HCT116 (cell line): ENCODE measurements at regions not wholly inside any gene's neighbourhood (a gene's known extent, or its start where the extent isn't known, plus 50 kb on each side); places are given as distances from the start of the nearest gene placed in this dataset.

Source experiments
- ATAC-seq: fragments of 200-7000 bp; cut with Tn5 transposase; 2 replicates; pipeline ENCODE4 v1.9.1; 2020; ENCODE audit warnings: mild to moderate bottlenecking, moderate library complexity
- BruUV-seq: library from RNA; stranded (reverse); fragments of 400-500 nt; replicated peaks from 2 replicates; lab custom pipeline; 2021; lab: Mats Ljungman, UMichigan
- CTCF ChIA-PET: fragments of 300-600 bp; sonication (Branson Sonifier 250); formaldehyde crosslinking; loops from one replicate; lab custom pipeline; 2021; ENCODE audit warnings: antibody characterized with exemption; lab: Charles Lee
- POLR2A ChIA-PET: fragments of 300-600, 350-600 bp; sonication (Branson Sonifier 250); formaldehyde crosslinking; loops from one replicate; lab custom pipeline; 2021; ENCODE audit warnings: antibody characterized with exemption; lab: Charles Lee
- RAD21 ChIA-PET, 2 experiments: fragments of 300-600 bp; sonication (Branson Sonifier 250); formaldehyde crosslinking; loops; one replicate each; lab custom pipeline; 2023; ENCODE audit warnings: low total read pairs in 2 of 2; ENCODE audit not compliant: uncharacterized antibody in 2 of 2, unreplicated experiment in 2 of 2, low non-redundant PET in 1 of 2; lab: Charles Lee
- DNase-seq: peaks from one replicate; pipeline ENCODE4 v3.0.0-alpha.2; 2010; ENCODE audit warnings: low read depth, low spot score
- H2AFZ ChIP-seq: fragments of 200-600 bp; shearing (Covaris generic), sonication (generic); 2 replicates; pipeline ENCODE4 v1.6.1; 2017; ENCODE audit warnings: low read depth, mixed run types, mixed read lengths, antibody characterized with exemption, low read length; ENCODE audit not compliant: poor library complexity, severe bottlenecking
- H3K27ac ChIP-seq: 2 replicates; pipeline ENCODE4 v1.5.1; 2012; ENCODE audit warnings: low read depth, low read length
- H3K27me3 ChIP-seq: fragments of 200-600 bp; sonication (generic); 2 replicates; pipeline ENCODE4 v1.6.1; 2016; ENCODE audit warnings: mixed run types, low read length, mixed read lengths; ENCODE audit not compliant: insufficient read depth
- H3K36me3 ChIP-seq, 2 experiments: fragments of 200-500 bp in 1 of 2; fragments of 200-600 bp in 1 of 2; sonication (Bioruptor generic) in 1 of 2; sonication (generic) in 1 of 2; 2 replicates each; pipeline versions ENCODE4 v1.5.1 to v1.6.1; 2014 to 2016; ENCODE audit warnings: low read length in 2 of 2, inconsistent platforms in 1 of 2, mixed read lengths in 1 of 2, mixed run types in 1 of 2; ENCODE audit not compliant: insufficient read depth in 2 of 2, control insufficient read depth in 1 of 2
- H3K4me1 ChIP-seq, 2 experiments: fragments of 200-600 bp in 1 of 2; sonication (generic) in 1 of 2; 2 replicates each; pipeline versions ENCODE4 v1.5.1 to v1.6.1; 2012 to 2017; ENCODE audit warnings: low read length in 2 of 2, inconsistent platforms in 1 of 2, mild to moderate bottlenecking in 1 of 2, mixed read lengths in 1 of 2, mixed run types in 1 of 2, moderate library complexity in 1 of 2; ENCODE audit not compliant: insufficient read depth in 2 of 2, control insufficient read depth in 1 of 2
- H3K4me2 ChIP-seq: fragments of 200-600 bp; sonication (generic); 2 replicates; pipeline ENCODE4 v1.6.1; 2017; ENCODE audit warnings: mixed run types, low read length, mixed read lengths
- H3K4me3 ChIP-seq, 2 experiments: fragments of 200-600 bp in 1 of 2; sonication (generic) in 1 of 2; replicated peaks in 1 of 2; 2 replicates each; pipeline ENCODE4 v1.5.1; 2011 to 2016; ENCODE audit warnings: low read length in 2 of 2, control low read depth in 1 of 2, low read depth in 1 of 2, mild to moderate bottlenecking in 1 of 2, mixed read lengths in 1 of 2, mixed run types in 1 of 2
- H3K79me2 ChIP-seq: fragments of 200-600 bp; sonication (generic); 2 replicates; pipeline ENCODE4 v1.6.1; 2017; ENCODE audit warnings: mild to moderate bottlenecking, mixed run types, low read length, moderate library complexity, mixed read lengths; ENCODE audit not compliant: insufficient read depth
- H3K9ac ChIP-seq: fragments of 200-600 bp; sonication (generic); 2 replicates; pipeline ENCODE4 v1.6.1; 2016; ENCODE audit warnings: low read length, mixed read lengths
- H3K9me2 ChIP-seq: fragments of 200-600 bp; sonication (generic), shearing (Covaris generic); 2 replicates; pipeline ENCODE4 v1.6.1; 2017; ENCODE audit warnings: mixed run types, mild to moderate bottlenecking, moderate library complexity; ENCODE audit not compliant: insufficient read depth
- H3K9me3 ChIP-seq, 2 experiments: fragments of 200-500 bp in 1 of 2; fragments of 200-600 bp in 1 of 2; sonication (Bioruptor generic) in 1 of 2; sonication (generic) in 1 of 2; 2 replicates each; pipeline ENCODE4 v1.6.1; 2014 to 2017; ENCODE audit warnings: low read length in 2 of 2, mixed read lengths in 2 of 2, inconsistent platforms in 1 of 2, low read depth in 1 of 2, mild to moderate bottlenecking in 1 of 2, mixed run types in 1 of 2, moderate library complexity in 1 of 2; ENCODE audit not compliant: control insufficient read depth in 1 of 2, insufficient read depth in 1 of 2
- H4K20me1 ChIP-seq: fragments of 200-600 bp; sonication (generic), shearing (Covaris generic); 2 replicates; pipeline ENCODE4 v1.6.1; 2017; ENCODE audit warnings: mixed run types, mild to moderate bottlenecking, moderate library complexity; ENCODE audit not compliant: insufficient read depth
- CBX3 ChIP-seq: IDR thresholded peaks from 2 replicates; pipeline ENCODE4 v1.6.1; 2012; ENCODE audit warnings: low read depth
- CEBPB ChIP-seq: IDR thresholded peaks from 2 replicates; pipeline ENCODE4 v1.6.1; 2012; ENCODE audit warnings: low read depth
- CTCF ChIP-seq, 3 experiments: fragments of 200-600 bp in 1 of 3; sonication (generic) in 1 of 3; IDR thresholded peaks in 2 of 3; conservative IDR thresholded peaks in 1 of 3; 2 replicates each; pipeline ENCODE4 v1.5.1; 2012 to 2017; ENCODE audit warnings: low read depth in 2 of 3, low read length in 2 of 3, antibody characterized with exemption in 1 of 3, borderline replicate concordance in 1 of 3, control low read depth in 1 of 3, mild to moderate bottlenecking in 1 of 3, mixed read lengths in 1 of 3, mixed run types in 1 of 3, moderate library complexity in 1 of 3; ENCODE audit not compliant: insufficient read depth in 1 of 3
- EGR1 ChIP-seq: IDR thresholded peaks from 2 replicates; pipeline ENCODE4 v1.6.1; 2012; ENCODE audit warnings: low read depth
- ELF1 ChIP-seq: IDR thresholded peaks from 2 replicates; pipeline ENCODE4 v1.6.1; 2012; ENCODE audit warnings: low read depth, borderline replicate concordance
- EZH2phosphoT487 ChIP-seq: fragments of 200-600 bp; IDR thresholded peaks from 2 replicates; pipeline ENCODE4 v1.6.1; 2018; ENCODE audit warnings: antibody characterized with exemption, borderline replicate concordance
- FOSL1 ChIP-seq: IDR thresholded peaks from 2 replicates; pipeline ENCODE4 v1.6.1; 2012; ENCODE audit warnings: low read depth
- POLR2A ChIP-seq: IDR thresholded peaks from 2 replicates; pipeline ENCODE4 v1.7.0; 2011; ENCODE audit warnings: borderline replicate concordance; ENCODE audit not compliant: insufficient read depth, insufficient read length; ENCODE audit errors: extremely low read depth
- POLR2AphosphoS5 ChIP-seq: IDR thresholded peaks from 2 replicates; pipeline ENCODE4 v1.6.1; 2011; ENCODE audit warnings: mild to moderate bottlenecking, low read depth, low read length, moderate library complexity
- RAD21 ChIP-seq: IDR thresholded peaks from 2 replicates; pipeline ENCODE4 v1.6.1; 2012; ENCODE audit warnings: low read depth, mild to moderate bottlenecking
- SIN3A ChIP-seq: IDR thresholded peaks from 2 replicates; pipeline ENCODE4 v1.6.1; 2012; ENCODE audit warnings: low read depth
- SRF ChIP-seq: IDR thresholded peaks from 2 replicates; pipeline ENCODE4 v1.6.1; 2012; ENCODE audit warnings: low read depth
- TCF7L2 ChIP-seq: IDR thresholded peaks from 2 replicates; pipeline ENCODE4 v1.7.0; 2011; ENCODE audit warnings: borderline replicate concordance, inconsistent platforms; ENCODE audit not compliant: insufficient read depth, insufficient read length; ENCODE audit errors: extremely low read depth
- ZBTB33 ChIP-seq: IDR thresholded peaks from 2 replicates; pipeline ENCODE4 v1.6.1; 2011; ENCODE audit warnings: mild to moderate bottlenecking, low read length, moderate library complexity; ENCODE audit not compliant: insufficient replicate concordance; ENCODE audit errors: extremely low read depth
- ZFX ChIP-seq: fragments of 450-650 bp; IDR thresholded peaks from 2 replicates; pipeline ENCODE4 v1.6.1; 2017
- ZNF274 ChIP-seq: fragments of 200-500 bp; sonication (Bioruptor generic); IDR thresholded peaks from 2 replicates; pipeline ENCODE4 v1.6.1; 2014; ENCODE audit warnings: mild to moderate bottlenecking, low read depth, low read length, inconsistent platforms
- intact Hi-C: fragments of 100-400 bp; cut with micrococcal nuclease; formaldehyde crosslinking; loops from 2 replicates; pipeline ENCODE4 v1.10.0; 2022

- Histone ChIP-seq H3K9ac (no peak overlapping the region), H3K4me2 (no peak overlapping the region), H3K9me2 (no peaks in the 10 kb centered on the region), H3K79me2 (no peaks in the 10 kb centered on the region), H2AFZ (no peak overlapping the region), H3K36me3 (no peaks in the 10 kb centered on the region), H3K9me3 (no peaks in the 10 kb centered on the region), H3K27ac (no peak overlapping the region), H4K20me1 (no peaks in the 10 kb centered on the region), H3K4me3 (no peak overlapping the region), H3K27me3 (no peaks in the 10 kb centered on the region), H3K4me1 (no peaks in the 10 kb centered on the region)
- no TSS peak for BruUV-seq
- TF ChIP-seq CEBPB (no peak), POLR2AphosphoS5 (no peak), ZBTB33 (no peak)
- CTCF ChIA-PET, result no interaction called here
- intact Hi-C loops, result no loop called here
- POLR2A ChIA-PET, result no interaction called here
- no peak for DNase-seq
- RAD21 ChIA-PET, result no interaction called here
- ATAC-seq, result no peak
These were observed 129.3 kb downstream of the TMA16 start for GRCh38 chr4:163623787-163624186.

- no peaks in the 10 kb centered on the region for H3K79me2 ChIP-seq
- H3K4me2 ChIP-seq, result no peak overlapping the region
- no peak overlapping the region for H3K9ac ChIP-seq
- no peaks in the 10 kb centered on the region for H3K9me3 ChIP-seq
- POLR2A ChIA-PET, result no interaction called here
- intact Hi-C loops, result no loop called here
- no peaks in the 10 kb centered on the region for H3K36me3 ChIP-seq
- H3K4me3 ChIP-seq, result no peak overlapping the region
- CTCF ChIA-PET, result no interaction called here
- H2AFZ ChIP-seq, result no peak overlapping the region
- ATAC-seq (no peak), DNase-seq (no peak)
- no peak overlapping the region for H3K27ac ChIP-seq
- H3K9me2 ChIP-seq, result no peaks in the 10 kb centered on the region
- BruUV-seq, result no TSS peak
- H3K27me3 ChIP-seq, result no peaks in the 10 kb centered on the region
- H4K20me1 ChIP-seq, result no peaks in the 10 kb centered on the region
- H3K4me1 ChIP-seq, result no peaks in the 10 kb centered on the region
- RAD21 ChIA-PET, result no interaction called here
- TF ChIP-seq POLR2A, result no peak
- no peak for TF ChIP-seq ELF1
- no peak for TF ChIP-seq EZH2phosphoT487
- TF ChIP-seq TCF7L2, result no peak
- no peak for TF ChIP-seq ZNF274
- no peak for TF ChIP-seq FOSL1
- no peak for TF ChIP-seq CTCF (IDR thresholded peaks at IDR 0.05 in 2 of 3, conservative IDR thresholded peaks at IDR 0.05 in 1 of 3; ENCODE audit: borderline replicate concordance in 1 of 3, insufficient read depth in 1 of 3, low read depth in 2 of 3, low read length in 2 of 3)
- TF ChIP-seq SRF, result no peak
- TF ChIP-seq SIN3A, result no peak
- TF ChIP-seq CBX3, result no peak
- no peak for TF ChIP-seq POLR2AphosphoS5
- no peak for TF ChIP-seq ZFX
- TF ChIP-seq RAD21, result no peak
- TF ChIP-seq ZBTB33, result no peak
- no peak for TF ChIP-seq EGR1
These were observed 130.2 kb downstream of the TMA16 start for GRCh38 chr4:163624727-163625126.
